GM19455 (cell line): ENCODE measurements at regions not wholly inside any gene's neighbourhood (a gene's known extent, or its start where the extent isn't known, plus 50 kb on each side); places are given as distances from the start of the nearest gene placed in this dataset.

ENCODE experiments used
- ATAC-seq: cut with Tn5 transposase; IDR thresholded peaks from one replicate; pipeline ENCODE4 v1.9.1; 2021; ENCODE audit not compliant: unreplicated experiment

DNA sequence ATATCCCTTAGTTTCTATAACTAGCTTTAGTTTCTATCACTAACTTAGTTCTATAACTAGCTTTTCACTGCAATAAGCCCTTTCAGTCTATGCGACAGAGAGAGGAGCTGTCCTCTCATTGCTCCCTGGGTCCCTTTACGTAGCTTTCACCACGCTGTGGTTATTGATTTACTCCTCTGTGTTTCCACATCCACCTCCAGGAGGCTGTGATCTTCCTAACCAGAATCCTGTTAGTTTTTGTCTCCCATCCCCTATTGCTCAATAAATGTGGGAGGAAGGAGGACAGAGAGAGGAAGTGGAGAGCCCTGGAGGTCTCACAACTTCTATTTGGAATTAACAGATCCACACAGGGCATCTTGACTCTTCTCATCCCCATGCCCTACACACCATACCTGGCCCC lies 1036.1 kb downstream of the MCTP2 start:
- ATAC-seq, result no peak

DNA sequence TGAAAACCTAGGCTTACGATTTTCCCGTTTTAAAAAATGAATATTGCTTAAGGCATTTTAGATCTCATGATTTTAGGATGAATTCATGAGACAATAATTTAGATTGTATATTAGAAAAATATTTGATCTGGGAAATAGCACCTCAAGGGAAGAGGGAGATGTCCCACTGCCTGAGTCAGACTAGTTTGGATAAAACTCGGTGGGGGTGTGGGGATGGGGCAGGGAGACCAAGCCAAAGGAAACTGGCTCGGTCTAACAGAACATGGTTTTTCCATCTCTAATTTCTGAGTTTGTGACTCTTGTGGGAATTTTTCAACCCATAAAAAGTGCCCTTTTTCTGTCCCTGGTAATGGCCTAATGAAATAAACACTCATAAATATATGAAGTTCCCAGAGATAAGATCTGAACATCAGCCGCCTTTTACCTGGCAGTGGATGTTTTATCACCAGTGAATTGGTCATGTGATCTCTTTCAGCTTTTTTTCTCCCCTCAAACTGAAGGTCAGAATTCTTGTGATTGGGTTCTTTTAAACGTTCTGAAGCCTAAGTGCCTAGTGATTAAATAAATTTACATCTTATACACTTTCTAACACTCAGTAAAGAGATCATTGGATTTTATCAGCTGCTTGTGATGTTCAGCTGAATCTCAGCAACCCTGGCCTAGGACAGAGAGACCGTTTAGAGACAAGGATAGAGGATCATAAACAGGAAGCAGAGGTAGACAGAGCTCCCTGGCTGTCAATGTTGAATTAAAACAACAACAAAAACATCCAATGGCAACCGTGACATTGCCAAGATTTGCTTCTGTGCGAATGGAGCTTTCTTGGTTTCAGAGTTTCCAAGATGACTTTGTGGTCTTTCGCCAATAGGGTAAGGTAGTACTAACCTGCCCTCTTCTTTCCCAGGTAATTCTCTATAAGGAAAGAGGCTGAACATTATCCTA lies 1038.2 kb downstream of the MCTP2 start:
- ATAC-seq, result no peak

DNA sequence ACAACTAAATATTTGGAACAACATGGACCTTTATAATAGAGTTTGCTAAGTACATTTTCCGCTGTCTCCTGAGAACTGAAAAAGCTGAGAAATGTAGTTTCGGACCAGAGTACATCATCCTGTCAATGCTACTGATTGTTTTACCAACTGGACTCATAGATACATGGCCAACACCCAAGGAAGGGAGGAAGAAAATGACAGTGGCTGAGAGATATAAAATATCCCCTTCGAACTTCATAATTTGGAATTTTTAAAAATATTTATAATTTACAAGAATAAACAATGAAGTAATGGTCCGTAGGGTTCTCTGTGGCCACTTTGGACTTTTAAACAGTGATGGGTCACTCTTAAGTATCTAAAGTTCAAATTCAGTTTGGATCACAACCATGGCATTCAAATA lies 1042.7 kb downstream of the MCTP2 start:
- no peak for ATAC-seq

DNA sequence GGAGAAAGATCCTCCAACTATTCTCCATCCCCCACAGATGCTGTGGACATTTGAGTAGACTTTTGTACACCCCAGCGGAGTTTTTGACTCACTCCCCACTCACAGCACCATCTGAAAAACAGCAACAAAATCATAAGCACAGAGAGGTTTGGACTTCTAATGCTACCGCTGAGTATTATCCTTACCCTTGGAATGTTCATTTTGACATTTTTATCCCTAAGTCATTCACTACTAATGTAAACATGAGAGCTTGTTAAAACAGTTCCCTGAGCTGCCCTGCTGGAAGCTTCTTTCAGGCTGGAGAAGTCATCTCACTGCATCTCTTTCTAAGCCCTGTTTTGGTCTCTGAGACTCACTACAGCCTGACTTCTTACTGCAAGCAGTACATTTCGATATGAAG lies 1045.9 kb downstream of the MCTP2 start:
- ATAC-seq, result no peak

GRCh38 chr15:95278532-95279245 lies 1047.3 kb downstream of the MCTP2 start:
- ATAC-seq, result no peak

- ATAC-seq, result no peak
Observed at GRCh38 chr15:95279277-95280019, 1048.1 kb downstream of the MCTP2 start.

DNA sequence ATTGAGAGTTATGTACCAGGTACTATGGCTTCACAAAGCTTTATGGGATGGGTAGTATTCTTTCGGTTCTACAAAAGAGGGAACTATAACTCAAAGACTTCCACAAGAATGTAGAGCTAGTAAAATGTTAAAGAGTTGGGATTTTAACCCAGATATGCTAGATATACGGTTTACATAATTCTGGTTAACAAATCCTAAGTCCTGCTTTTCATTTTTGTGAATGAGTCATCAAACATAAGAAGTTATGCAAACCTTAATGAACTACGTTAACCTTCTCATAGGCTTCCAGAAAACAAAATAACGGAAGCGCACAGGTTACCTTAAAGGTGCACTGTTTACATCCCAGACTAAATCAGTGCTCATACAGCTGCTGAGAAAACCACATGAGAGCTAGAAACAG lies 1049.3 kb downstream of the MCTP2 start:
- no peak for ATAC-seq

GRCh38 chr15:95281470-95281869 lies 1049.0 kb upstream of the NR2F2 start:
- ATAC-seq, result no peak

DNA sequence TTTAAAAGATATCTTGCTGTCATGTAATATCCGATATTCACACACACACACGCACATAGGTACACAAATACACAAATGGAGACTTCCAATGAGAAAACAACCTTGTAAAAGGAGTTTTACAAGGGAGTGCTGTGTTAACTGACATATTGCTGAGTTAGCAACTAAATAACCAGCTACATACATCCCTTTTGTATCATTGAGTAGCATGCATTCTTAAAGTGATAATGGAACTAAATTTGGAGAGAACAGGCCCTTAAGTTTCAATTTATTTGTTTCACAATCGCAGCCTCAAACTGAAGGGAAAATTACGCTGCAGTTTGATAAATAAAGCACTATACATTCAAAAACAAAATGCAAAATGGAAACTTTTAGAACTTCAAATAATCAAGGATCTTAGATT lies 1046.0 kb upstream of the NR2F2 start:
- ATAC-seq, result no peak

DNA sequence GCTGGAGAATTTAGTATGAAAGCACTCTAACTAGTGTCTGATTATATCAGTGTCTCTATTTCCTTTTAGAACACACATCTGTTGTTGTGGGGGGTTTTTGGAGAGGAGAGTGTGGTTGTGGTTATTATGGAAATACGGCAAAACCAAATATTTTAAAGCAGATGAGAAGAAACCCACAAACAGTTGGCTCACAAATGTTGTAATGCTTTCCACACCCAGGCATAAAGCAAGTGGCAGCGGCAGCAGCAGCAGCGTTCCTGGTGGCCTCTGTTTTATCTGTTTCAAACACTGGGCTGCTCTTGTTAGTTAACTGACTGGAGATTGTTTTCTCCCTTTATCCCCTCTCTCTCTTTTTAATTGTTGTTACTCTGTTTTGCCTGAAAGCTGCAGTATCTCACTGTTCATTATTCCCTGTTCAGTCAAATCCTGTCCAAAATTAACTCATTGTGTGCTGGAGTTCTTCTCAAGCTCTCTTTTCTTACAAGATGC lies 1045.5 kb upstream of the NR2F2 start:
- no peak for ATAC-seq

- ATAC-seq, result no peak
Observed at GRCh38 chr15:95286352-95286880, 1044.1 kb upstream of the NR2F2 start.

DNA sequence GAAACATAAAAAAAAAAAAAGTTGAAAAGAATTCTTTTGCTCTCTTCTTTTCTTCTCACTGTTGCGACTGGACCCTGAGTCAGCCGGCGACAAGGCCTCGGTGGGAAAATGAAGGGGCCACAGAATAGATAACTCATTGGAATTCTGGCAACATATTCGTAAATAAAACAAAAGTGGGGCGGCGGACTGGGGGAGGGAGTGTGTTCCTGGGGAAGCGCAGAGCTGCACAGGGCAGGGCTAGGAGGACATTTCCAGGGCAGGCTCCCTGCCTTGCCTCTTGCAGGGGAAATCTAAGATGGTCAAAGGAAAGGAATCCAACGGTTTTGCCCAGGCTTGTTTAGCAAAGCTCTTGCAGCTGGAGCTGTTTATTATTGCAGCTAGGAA lies 1042.8 kb upstream of the NR2F2 start:
- no peak for ATAC-seq

DNA sequence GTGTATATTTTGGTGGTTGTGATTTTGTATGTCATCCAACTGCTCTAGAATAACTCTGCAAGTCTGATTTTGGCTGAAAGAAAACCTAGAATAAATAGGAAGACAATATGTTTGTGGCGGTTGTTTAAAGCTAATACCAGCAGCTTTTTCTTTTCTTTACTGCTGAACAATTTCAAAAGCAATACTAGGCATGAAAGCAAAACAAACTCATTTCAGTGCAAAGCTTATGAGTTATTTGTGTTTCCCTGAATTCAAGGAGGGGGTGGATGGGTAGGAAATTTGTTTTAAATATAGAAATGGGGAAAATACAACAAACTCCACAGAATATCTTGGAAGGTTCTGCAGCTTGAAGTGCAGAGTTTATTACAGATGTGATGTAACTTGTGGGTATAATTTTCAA lies 1041.9 kb upstream of the NR2F2 start:
- no peak for ATAC-seq

- no peak for ATAC-seq
Observed at GRCh38 chr15:95290176-95290974, 1040.1 kb upstream of the NR2F2 start.

GRCh38 chr15:95291898-95292472 lies 1038.5 kb upstream of the NR2F2 start:
- ATAC-seq, result no peak

- ATAC-seq, result no peak
Observed at GRCh38 chr15:95292785-95293450, 1037.6 kb upstream of the NR2F2 start.

DNA sequence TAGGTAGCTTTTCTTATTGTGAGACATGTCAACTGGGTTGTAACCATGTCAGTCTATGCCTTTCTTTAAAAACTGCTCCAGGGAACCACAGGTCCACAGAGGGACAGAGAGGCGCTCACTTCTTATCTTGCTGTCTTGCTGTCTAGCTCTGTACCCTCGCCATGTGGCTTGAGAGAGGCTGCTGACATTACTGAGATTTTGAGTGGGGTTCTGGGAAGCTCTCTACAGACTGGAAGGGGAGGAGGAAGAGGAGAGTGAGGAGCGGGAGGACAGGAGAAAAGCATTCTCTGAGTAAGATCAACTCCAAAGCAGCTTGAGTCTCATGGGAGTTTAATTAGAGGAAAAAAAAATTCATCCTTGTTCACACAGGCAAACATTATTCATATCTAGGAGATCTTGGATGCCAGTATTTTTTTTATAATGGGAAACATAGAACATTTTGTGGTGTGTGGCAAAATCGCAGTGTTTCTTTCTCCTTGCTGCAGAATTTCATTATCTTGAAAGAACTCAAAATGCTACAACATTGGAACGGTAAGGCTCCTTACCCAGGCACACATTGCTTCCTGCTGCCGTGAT lies 1037.0 kb upstream of the NR2F2 start:
- ATAC-seq, result no peak

GRCh38 chr15:95295363-95295762 lies 1035.1 kb upstream of the NR2F2 start:
- ATAC-seq, result no peak
